ENCODE measurements at regions not wholly inside any gene's neighbourhood (a gene's known extent, or its start where the extent isn't known, plus 50 kb on each side); places are given as distances from the start of the nearest gene placed in this dataset.

GRCh38 chr7:140245611-140246105 is 68.9 kb upstream of the KDM7A start:
- H4K20me1 ChIP-seq (replicated peaks; ENCODE audit: control insufficient read depth, extremely low read depth, insufficient read depth, low read length): no peaks in the 10 kb centered on the region
- H3K9me3 ChIP-seq (replicated peaks; ENCODE audit: control insufficient read depth, insufficient read depth, low read length): no peaks in the 10 kb centered on the region
- no peak overlapping the region for H3K4me2 ChIP-seq (ENCODE audit: insufficient read depth, low read length)
- ChIA-PET POLR2A (no interaction called here), CTCF (no interaction called here)
- H3K79me2 ChIP-seq (ENCODE audit: control insufficient read depth, insufficient read depth, low read length): no peaks in the 10 kb centered on the region
- no peak overlapping the region for H3K27ac ChIP-seq (ENCODE audit: insufficient read depth, low read depth, low read length)
- dilution Hi-C loops (cut with MboI; ENCODE audit: extremely low pct_ligation_motif_present, low sequenced_read_pairs): no loop called here
- H3K9me1 ChIP-seq (replicated peaks; ENCODE audit: control insufficient read depth, extremely low read depth, insufficient read depth, low read length): no peaks in the 10 kb centered on the region
- DNase-seq (ENCODE audit: low read depth, low spot score) (no peak), FAIRE-seq (no peak)
- TF ChIP-seq CTCF (IDR thresholded peaks at IDR 0.05; ENCODE audit: extremely low read depth in 1 of 2, insufficient read depth in 1 of 2, low read depth in 1 of 2, low read length in 2 of 2): no peak
- TF ChIP-seq EZH2 (IDR thresholded peaks at IDR 0.05; ENCODE audit: borderline replicate concordance, low read depth, low read length, severe bottlenecking): no peak
- no peak for TF ChIP-seq MYC (IDR thresholded peaks at IDR 0.05; ENCODE audit: low read depth, low read length)
- TF ChIP-seq POLR2A (IDR thresholded peaks at IDR 0.05; ENCODE audit: low read depth, low read length): no peak
- TF ChIP-seq GATA2 (IDR thresholded peaks at IDR 0.05; ENCODE audit: insufficient read depth, insufficient read length, low read depth, low read length): no peak
- TF ChIP-seq POLR2AphosphoS5 (IDR thresholded peaks at IDR 0.05; ENCODE audit: insufficient read depth, low read depth, low read length): no peak
- TF ChIP-seq, protein P1, sequence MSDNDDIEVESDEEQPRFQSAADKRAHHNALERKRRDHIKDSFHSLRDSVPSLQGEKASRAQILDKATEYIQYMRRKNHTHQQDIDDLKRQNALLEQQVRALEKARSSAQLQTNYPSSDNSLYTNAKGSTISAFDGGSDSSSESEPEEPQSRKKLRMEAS (IDR thresholded peaks at IDR 0.05; ENCODE audit: insufficient read depth, insufficient read length): no peak
- TF ChIP-seq JUN (IDR thresholded peaks at IDR 0.05; ENCODE audit: borderline replicate concordance, insufficient read depth, insufficient read length, low read depth): no peak
- TF ChIP-seq FOS (IDR thresholded peaks at IDR 0.05; ENCODE audit: borderline replicate concordance, insufficient read depth, low read length): no peak
- no peak overlapping the region for H2AFZ ChIP-seq (ENCODE audit: low read depth, low read length)
- no peak overlapping the region for H3K4me3 ChIP-seq (replicated peaks in 1 of 3; ENCODE audit: insufficient read depth in 1 of 3, low read depth in 1 of 3, low read length in 3 of 3)
- intact Hi-C loops (cut with micrococcal nuclease): no loop called here
- H3K27me3 ChIP-seq (ENCODE audit: control insufficient read depth in 2 of 2, insufficient read depth in 2 of 2, low read length in 2 of 2): peaks cover 0 to 3% of the 10 kb centered on the region in 2 experiments
- H3K9ac ChIP-seq (replicated peaks; ENCODE audit: extremely low read depth, insufficient read depth, low read length): no peak overlapping the region
- no peaks in the 10 kb centered on the region for H3K4me1 ChIP-seq (ENCODE audit: control insufficient read depth, extremely low read depth, insufficient read depth, low read length)
- no peaks in the 10 kb centered on the region for H3K36me3 ChIP-seq (ENCODE audit: control insufficient read depth in 2 of 2, extremely low read depth in 1 of 2, insufficient read depth in 2 of 2, low read length in 2 of 2)
- no TSS peak for BruUV-seq (replicated peaks)
